Calu3 (cell line): ENCODE measurements at regions not wholly inside any gene's neighbourhood (a gene's known extent, or its start where the extent isn't known, plus 50 kb on each side); places are given as distances from the start of the nearest gene placed in this dataset.

ENCODE experiments used
- BruUV-seq: library from RNA; stranded (reverse); fragments of 400-500 nt; replicated peaks from 2 replicates; lab custom pipeline; 2021; lab: Mats Ljungman, UMichigan
- CTCF ChIA-PET: fragments of 300-600 bp; sonication (Branson Sonifier 250); formaldehyde crosslinking; loops from one replicate; lab custom pipeline; 2022; ENCODE audit warnings: antibody characterized with exemption; lab: Charles Lee
- DNase-seq: peaks from one replicate; pipeline ENCODE4 v3.0.0; 2022
- H3K27ac Mint-ChIP-seq: one replicate; pipeline ENCODE4 v1.8.0; 2022; ENCODE audit warnings: mixed read lengths; ENCODE audit not compliant: unreplicated experiment
- H3K27me3 Mint-ChIP-seq: one replicate; pipeline ENCODE4 v1.8.0; 2022; ENCODE audit warnings: mixed read lengths; ENCODE audit not compliant: unreplicated experiment
- H3K36me3 Mint-ChIP-seq: one replicate; pipeline ENCODE4 v1.8.0; 2022; ENCODE audit warnings: mild to moderate bottlenecking, moderate library complexity, mixed read lengths; ENCODE audit not compliant: insufficient read depth, unreplicated experiment
- H3K4me1 Mint-ChIP-seq: one replicate; pipeline ENCODE4 v1.8.0; 2022; ENCODE audit warnings: mild to moderate bottlenecking, low read depth, mixed read lengths; ENCODE audit not compliant: unreplicated experiment
- H3K4me3 Mint-ChIP-seq: one replicate; pipeline ENCODE4 v1.8.0; 2022; ENCODE audit warnings: mild to moderate bottlenecking, low read depth, moderate library complexity, mixed read lengths; ENCODE audit not compliant: unreplicated experiment
- H3K9me3 Mint-ChIP-seq: one replicate; pipeline ENCODE4 v1.8.0; 2022; ENCODE audit warnings: low read depth, mixed read lengths; ENCODE audit not compliant: unreplicated experiment
- CTCF ChIP-seq: fragments of 200-600 bp; IDR thresholded peaks from one replicate; pipeline ENCODE4 v1.8.0; 2022; ENCODE audit warnings: antibody characterized with exemption; ENCODE audit not compliant: unreplicated experiment
- intact Hi-C: fragments of 100-400 bp; cut with micrococcal nuclease; formaldehyde crosslinking; loops from one replicate; pipeline ENCODE4 v1.10.0; 2022; ENCODE audit not compliant: unreplicated experiment

DNA sequence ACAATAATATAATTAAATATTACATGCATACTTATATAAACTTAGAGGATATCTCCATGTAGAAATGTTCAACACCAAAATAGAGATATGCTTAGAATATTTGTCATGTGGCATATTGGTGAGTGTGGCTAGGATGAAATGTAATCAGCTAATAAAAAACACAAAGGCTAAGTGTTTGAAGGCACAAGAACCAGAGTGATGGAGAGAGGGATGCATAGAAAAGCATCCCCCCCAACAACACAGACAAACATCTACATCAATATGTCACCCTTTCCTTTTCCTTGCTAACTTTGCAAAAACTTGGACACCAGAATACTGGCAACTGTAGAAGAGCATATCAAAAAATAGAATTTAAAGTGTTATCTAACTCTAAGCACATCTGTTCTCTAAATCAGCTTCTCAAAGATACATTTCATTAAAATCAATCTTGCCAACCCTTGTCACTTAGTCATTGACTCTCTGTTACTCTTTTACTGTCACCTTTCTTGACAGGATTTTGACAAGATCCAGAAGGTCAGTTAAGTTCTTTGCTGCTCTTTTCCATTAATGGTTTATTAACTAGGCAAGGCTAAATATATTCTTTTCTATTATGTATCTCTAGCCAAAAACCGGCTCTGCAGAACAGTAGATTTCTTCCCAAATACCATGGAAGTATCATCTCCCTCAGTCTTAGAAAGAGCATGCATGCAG lies 695.9 kb downstream of the OTOL1 start:
- Mint-ChIP-seq H3K4me3 (no peak overlapping the region), H3K27ac (no peak overlapping the region), H3K27me3 (no peaks in the 10 kb centered on the region), H3K9me3 (peaks cover 7% of the 10 kb centered on the region), H3K4me1 (no peaks in the 10 kb centered on the region), H3K36me3 (no peaks in the 10 kb centered on the region)
- CTCF ChIA-PET, result no interaction called here
- TF ChIP-seq CTCF, result no peak
- no TSS peak for BruUV-seq
- intact Hi-C loops, result no loop called here
- no peak for DNase-seq

- Mint-ChIP-seq H3K9me3 (peaks cover 7% of the 10 kb centered on the region), H3K4me1 (no peaks in the 10 kb centered on the region), H3K36me3 (no peaks in the 10 kb centered on the region)
These were observed 696.8 kb downstream of the OTOL1 start for GRCh38 chr3:162193148-162194095.

DNA sequence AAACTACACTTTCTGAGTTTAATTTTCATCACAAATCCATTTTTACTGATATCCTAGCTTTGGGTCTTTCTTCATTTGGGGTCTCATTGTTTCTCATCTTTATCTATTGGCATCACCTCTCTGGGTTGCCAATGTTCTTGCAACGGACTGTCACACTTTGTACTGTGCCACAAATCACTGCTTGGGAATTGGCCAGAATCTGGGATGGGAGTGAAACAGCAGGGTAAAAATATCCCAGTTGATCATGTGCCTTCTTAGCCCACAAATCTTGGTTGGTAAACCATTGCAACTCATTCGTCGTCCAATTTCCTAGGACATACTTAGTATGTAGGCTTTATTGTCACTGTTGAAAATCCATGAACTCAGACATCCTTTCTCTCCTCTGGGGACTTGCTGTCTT lies 698.5 kb downstream of the OTOL1 start:
- H3K4me3 Mint-ChIP-seq, result no peak overlapping the region
- no peak for TF ChIP-seq CTCF
- DNase-seq, result no peak
- intact Hi-C loops, result no loop called here
- CTCF ChIA-PET, result no interaction called here
- no TSS peak for BruUV-seq
- H3K27ac Mint-ChIP-seq, result no peak overlapping the region
- H3K27me3 Mint-ChIP-seq, result no peaks in the 10 kb centered on the region
- H3K36me3 Mint-ChIP-seq, result no peaks in the 10 kb centered on the region
- no peaks in the 10 kb centered on the region for H3K9me3 Mint-ChIP-seq
- no peaks in the 10 kb centered on the region for H3K4me1 Mint-ChIP-seq

More at GRCh38 chr3:162193148-162194095, 696.8 kb downstream of the OTOL1 start:
- H3K4me3 Mint-ChIP-seq, result no peak overlapping the region
- no peak for TF ChIP-seq CTCF
- CTCF ChIA-PET, result no interaction called here
- DNase-seq, result no peak
- no peaks in the 10 kb centered on the region for H3K27me3 Mint-ChIP-seq
- H3K27ac Mint-ChIP-seq, result no peak overlapping the region
- intact Hi-C loops, result no loop called here
- BruUV-seq, result no TSS peak

- intact Hi-C loops, result no loop called here
- no peak overlapping the region for H3K4me3 Mint-ChIP-seq
- no peak overlapping the region for H3K27ac Mint-ChIP-seq
- H3K36me3 Mint-ChIP-seq, result no peaks in the 10 kb centered on the region
- no TSS peak for BruUV-seq
- H3K27me3 Mint-ChIP-seq, result no peaks in the 10 kb centered on the region
- no peaks in the 10 kb centered on the region for H3K4me1 Mint-ChIP-seq
- DNase-seq, result no peak
- no peak for TF ChIP-seq CTCF
- no peaks in the 10 kb centered on the region for H3K9me3 Mint-ChIP-seq
- CTCF ChIA-PET, result interaction anchor here (0.8 kb wide), 1 partner anchor 15 kb away, joined by 3 read pairs; no protein-coding TSS in a partner anchor
These were observed 700.4 kb downstream of the OTOL1 start for GRCh38 chr3:162196964-162197363.
